Right atrium auricular region (tissue), 2 donors: ENCODE measurements at regions not wholly inside any gene's neighbourhood (a gene's known extent, or its start where the extent isn't known, plus 50 kb on each side); places are given as distances from the start of the nearest gene placed in this dataset.

ENCODE experiments used
- DNase-seq: peaks from one replicate; pipeline ENCODE4 v3.0.0-alpha.2; 2019; ENCODE audit warnings: low spot score
- H3K27ac ChIP-seq, 2 donors: fragments of 200-600 bp; sonication (generic); 1 replicate in 1 of 2; 2 replicates in 1 of 2; pipeline ENCODE4 v1.5.1; 2016 to 2019
- H3K27me3 ChIP-seq, 2 donors: fragments of 200-600 bp; sonication (generic); one replicate each; pipeline versions ENCODE4 v1.5.1 to v1.6.0; 2017 to 2019
- H3K36me3 ChIP-seq: fragments of 200-600 bp; sonication (generic); one replicate; pipeline ENCODE4 v1.5.1; 2016
- H3K4me1 ChIP-seq, 2 donors: fragments of 200-600 bp; sonication (generic); one replicate each; pipeline versions ENCODE4 v1.5.1 to v1.6.0; 2017 to 2019
- H3K4me3 ChIP-seq, 2 donors: fragments of 200-600 bp; sonication (generic); 1 replicate in 1 of 2; 2 replicates in 1 of 2; pipeline ENCODE4 v1.5.1; 2017 to 2019; ENCODE audit warnings: mild to moderate bottlenecking in 1 of 2, moderate library complexity in 1 of 2
- H3K9me3 ChIP-seq, 2 donors: fragments of 200-600 bp; sonication (generic); one replicate each; pipeline ENCODE4 v1.5.1; 2019
- CTCF ChIP-seq, 2 donors: fragments of 200-600 bp; sonication (generic); IDR thresholded peaks; one replicate each; pipeline ENCODE4 v1.5.1; 2019; ENCODE audit warnings: antibody characterized with exemption in 2 of 2

GRCh38 chr15:81544385-81544784 is 170.4 kb upstream of the TMC3 start:
- no peaks in the 10 kb centered on the region for H3K9me3 ChIP-seq
- H3K27me3 ChIP-seq, result no peaks in the 10 kb centered on the region
- no peaks in the 10 kb centered on the region for H3K36me3 ChIP-seq
- DNase-seq, result no peak
- H3K4me1 ChIP-seq, result no peaks in the 10 kb centered on the region
- no peak overlapping the region for H3K27ac ChIP-seq
- no peak for TF ChIP-seq CTCF (IDR thresholded peaks at IDR 0.05)
- H3K4me3 ChIP-seq, result no peak overlapping the region

- Histone ChIP-seq H3K4me3 (no peak overlapping the region), H3K27me3 (no peaks in the 10 kb centered on the region), H3K9me3 (no peaks in the 10 kb centered on the region), H3K27ac (no peak overlapping the region), H3K4me1 (no peaks in the 10 kb centered on the region), H3K36me3 (no peaks in the 10 kb centered on the region)
- DNase-seq, result no peak
- no peak for TF ChIP-seq CTCF (IDR thresholded peaks at IDR 0.05)
These were observed 166.9 kb upstream of the TMC3 start for GRCh38 chr15:81540909-81541308.

- no peak for TF ChIP-seq CTCF (IDR thresholded peaks at IDR 0.05)
- Histone ChIP-seq H3K27me3 (no peaks in the 10 kb centered on the region), H3K9me3 (no peaks in the 10 kb centered on the region), H3K4me3 (no peak overlapping the region), H3K4me1 (peaks cover 0 to 2% of the 10 kb centered on the region in 2 donors), H3K27ac (no peak overlapping the region), H3K36me3 (no peaks in the 10 kb centered on the region)
- no peak for DNase-seq
These were observed 162.3 kb upstream of the TMC3 start for GRCh38 chr15:81536356-81536755.

- no peaks in the 10 kb centered on the region for H3K36me3 ChIP-seq
- H3K9me3 ChIP-seq, result no peaks in the 10 kb centered on the region
- no peaks in the 10 kb centered on the region for H3K27me3 ChIP-seq
- H3K4me1 ChIP-seq, result peaks cover 0 to 6% of the 10 kb centered on the region in 2 donors
- H3K4me3 ChIP-seq, result no peak overlapping the region
- no peak for TF ChIP-seq CTCF (IDR thresholded peaks at IDR 0.05)
- no peak overlapping the region for H3K27ac ChIP-seq
- DNase-seq, result no peak
These were observed 160.1 kb upstream of the TMC3 start for GRCh38 chr15:81534124-81534523.

- TF ChIP-seq CTCF (IDR thresholded peaks at IDR 0.05), result no peak
- H3K4me1 ChIP-seq, result peaks cover 0 to 6% of the 10 kb centered on the region in 2 donors
- no peak for DNase-seq
- no peak overlapping the region for H3K27ac ChIP-seq
- H3K36me3 ChIP-seq, result no peaks in the 10 kb centered on the region
- H3K4me3 ChIP-seq, result no peak overlapping the region
- no peaks in the 10 kb centered on the region for H3K9me3 ChIP-seq
- H3K27me3 ChIP-seq, result no peaks in the 10 kb centered on the region
These were observed 158.0 kb upstream of the TMC3 start for GRCh38 chr15:81532001-81532400.

- no peak for DNase-seq
These were observed 157.1 kb upstream of the TMC3 start for GRCh38 chr15:81531109-81531592.

More at GRCh38 chr15:81531109-81531592, 157.1 kb upstream of the TMC3 start:
- no peak for TF ChIP-seq CTCF (IDR thresholded peaks at IDR 0.05)
- Histone ChIP-seq H3K36me3 (no peaks in the 10 kb centered on the region), H3K27ac (no peak overlapping the region), H3K9me3 (no peaks in the 10 kb centered on the region), H3K4me3 (no peak overlapping the region), H3K4me1 (peaks cover 0 to 6% of the 10 kb centered on the region in 2 donors), H3K27me3 (no peaks in the 10 kb centered on the region)
